Cerebellar cortex (tissue), 1 donor: ENCODE measurements at regions not wholly inside any gene's neighbourhood (a gene's known extent, or its start where the extent isn't known, plus 50 kb on each side); places are given as distances from the start of the nearest gene placed in this dataset.

Experiments
- DNase-seq: peaks from one replicate; pipeline ENCODE4 v3.0.0-alpha.2; 2015; ENCODE audit warnings: low spot score

DNA sequence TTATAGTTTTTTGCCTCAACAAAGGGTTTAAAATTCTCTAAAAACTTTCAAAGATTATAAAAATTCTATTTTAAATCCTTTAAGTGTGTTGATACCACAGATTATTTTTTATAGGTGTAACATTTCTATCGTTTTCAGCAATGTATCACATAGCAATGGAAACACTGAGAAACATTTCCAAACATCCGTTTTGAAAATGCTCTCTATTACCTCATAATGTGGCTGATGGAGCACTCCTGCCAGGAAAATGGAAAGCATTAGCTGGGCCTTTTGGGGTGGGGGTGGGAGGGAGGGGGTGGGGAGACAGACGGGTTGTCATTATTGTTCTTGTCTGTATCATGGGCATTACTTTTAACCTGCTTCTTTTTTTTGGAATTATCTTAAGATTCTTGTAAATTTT is 516.5 kb downstream of the ACTL7B start:
- DNase-seq, result no peak

DNA sequence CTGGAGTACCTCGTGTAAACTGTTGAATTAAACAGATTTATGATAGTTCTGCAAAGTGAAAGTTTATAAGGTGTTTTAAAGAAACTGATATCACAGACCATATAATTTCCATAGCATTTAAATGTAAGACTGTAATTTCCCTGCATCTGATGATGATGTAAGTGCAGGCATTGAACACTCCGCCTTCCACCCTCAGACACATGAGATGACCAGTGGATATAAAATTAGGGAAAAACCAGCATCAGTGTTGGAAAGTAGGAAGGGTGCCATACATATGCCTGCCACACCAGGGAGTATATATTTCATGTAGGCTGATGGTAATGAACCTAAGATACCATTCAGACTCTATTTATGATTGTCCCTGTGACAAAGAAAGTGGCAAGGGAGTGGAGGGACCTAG is 519.2 kb downstream of the ACTL7B start:
- DNase-seq, result no peak

DNA sequence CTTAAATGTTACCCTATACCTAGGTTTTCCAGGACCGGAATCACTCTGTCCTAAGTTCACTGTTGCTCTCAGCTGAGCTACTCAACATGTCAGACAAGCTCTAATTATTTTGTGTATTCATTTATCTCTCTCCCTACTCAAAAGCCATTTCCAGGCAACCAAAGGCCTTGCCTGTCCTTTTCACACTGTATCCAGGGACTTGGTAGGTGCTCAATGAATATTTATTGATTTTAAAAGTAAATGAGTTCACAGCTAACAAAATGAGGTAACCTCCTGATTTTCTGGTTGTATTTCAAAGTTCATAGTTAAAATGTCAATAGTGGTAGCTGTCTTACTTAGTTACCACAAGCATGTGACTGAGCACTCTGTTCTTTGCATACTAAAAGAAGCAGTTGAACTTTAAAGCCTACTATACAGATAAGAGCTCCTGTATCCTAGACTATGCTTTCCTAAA is 522.2 kb downstream of the ACTL7B start:
- DNase-seq, result no peak

DNA sequence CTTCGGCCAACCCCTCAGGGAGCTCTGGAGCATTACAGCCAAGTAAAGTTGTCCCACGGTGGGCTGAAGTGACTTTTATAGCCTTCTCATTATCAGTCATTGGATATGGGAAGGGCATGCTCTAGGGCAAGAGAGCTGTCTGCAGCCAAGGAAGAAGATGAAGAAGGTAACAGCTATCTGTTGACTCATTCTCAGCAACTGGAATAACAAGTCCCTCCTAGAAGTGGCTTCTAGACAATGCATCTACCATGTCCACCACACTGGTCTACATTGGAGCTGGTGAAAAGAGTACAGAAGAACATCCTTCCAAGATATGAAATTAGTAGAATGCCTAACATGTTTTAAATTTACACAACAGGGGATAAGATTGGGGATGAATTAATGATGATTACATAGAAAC is 524.2 kb downstream of the ACTL7B start:
- no peak for DNase-seq

DNA sequence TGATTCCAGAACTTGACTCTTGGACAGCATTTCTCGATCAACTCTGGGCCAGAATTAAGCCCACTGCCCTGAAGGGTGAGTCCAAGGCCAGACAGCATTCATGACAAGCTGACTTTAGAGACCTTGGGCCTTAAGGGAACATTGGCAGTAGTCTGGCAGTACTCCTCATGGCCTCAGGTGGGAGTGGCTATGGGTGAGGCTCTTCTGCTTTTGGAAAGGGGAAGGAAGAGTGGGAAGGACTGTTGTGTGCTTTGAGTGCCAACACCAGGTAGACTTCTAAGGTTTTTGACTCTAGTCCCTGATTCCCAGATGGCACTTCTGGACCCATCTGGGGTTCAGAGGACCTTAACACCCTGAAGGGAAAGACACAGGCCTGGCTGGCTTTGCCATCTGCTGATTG is 530.4 kb downstream of the ACTL7B start:
- no peak for DNase-seq

DNA sequence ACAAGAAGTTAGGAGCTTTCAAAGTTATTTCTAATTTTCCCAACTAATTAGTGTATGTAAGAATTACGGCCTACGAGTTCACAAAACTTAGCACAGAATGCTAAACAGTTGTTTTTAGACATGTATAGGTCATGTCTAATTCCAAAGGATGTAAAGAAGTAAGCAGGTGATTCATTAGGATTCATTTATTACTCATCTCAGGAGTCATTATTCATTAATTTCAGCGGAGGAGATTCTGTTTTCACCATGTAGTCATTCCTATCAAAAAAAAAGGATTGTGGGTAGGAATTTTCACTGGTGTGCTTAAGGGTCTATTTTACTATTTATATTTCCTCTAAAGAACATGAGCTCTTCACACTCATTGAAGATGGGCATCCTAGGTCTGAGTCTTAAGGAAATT is 532.2 kb downstream of the ACTL7B start:
- no peak for DNase-seq

DNA sequence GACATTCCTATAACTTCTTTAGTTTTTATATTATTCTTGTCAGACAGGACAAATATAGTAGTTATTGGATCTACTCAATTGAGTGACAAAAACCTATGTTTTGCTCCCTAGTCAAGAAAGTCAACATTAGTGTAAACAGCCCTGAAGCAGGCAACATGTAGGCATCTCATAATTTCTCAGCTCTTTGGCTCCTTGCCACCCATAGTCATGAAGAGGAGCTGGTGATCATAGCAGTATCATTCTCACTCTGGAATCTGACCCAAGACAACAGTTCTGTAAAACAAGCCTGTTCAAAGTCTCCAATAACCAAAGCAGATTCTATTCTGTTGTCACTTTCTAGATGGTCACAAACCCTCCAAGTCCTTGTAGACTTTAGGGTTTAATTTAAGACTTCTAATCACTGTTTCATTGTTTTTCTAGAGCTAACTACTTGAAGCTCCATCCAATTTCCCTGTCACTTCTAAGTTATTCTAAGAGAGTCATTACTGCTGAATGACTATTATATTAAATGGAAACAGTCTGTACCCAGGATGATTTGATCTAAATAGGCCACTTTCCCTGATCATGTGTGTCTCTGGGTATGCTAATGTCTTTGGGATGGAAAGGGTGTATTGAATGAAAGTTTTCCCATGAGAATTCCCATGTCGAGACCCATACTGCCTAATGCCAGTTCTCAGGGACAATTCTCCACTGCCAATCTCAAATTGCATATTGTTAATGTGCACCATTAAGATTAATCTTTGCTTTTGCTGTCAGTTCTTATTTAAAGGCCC is 533.3 kb downstream of the ACTL7B start:
- no peak for DNase-seq

DNA sequence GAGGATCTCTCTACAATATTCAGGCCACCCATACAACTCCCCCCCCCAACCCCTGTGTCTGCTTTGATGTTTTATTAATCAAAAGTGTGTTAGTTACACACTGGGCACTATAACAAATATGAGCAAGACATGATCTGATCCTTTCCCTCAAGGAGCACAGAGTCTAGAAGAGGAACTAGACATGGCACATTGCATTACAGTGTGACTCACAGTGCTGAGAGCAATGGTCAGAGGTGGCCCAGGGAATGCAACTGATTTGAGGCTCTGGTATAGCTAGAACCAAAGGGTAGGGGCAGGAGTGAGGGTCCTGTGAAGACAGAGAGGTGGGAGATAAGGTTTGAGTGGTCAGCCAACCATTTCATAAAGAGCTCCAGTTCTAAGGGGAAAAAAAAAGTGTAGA is 539.2 kb downstream of the ACTL7B start:
- DNase-seq, result no peak

DNA sequence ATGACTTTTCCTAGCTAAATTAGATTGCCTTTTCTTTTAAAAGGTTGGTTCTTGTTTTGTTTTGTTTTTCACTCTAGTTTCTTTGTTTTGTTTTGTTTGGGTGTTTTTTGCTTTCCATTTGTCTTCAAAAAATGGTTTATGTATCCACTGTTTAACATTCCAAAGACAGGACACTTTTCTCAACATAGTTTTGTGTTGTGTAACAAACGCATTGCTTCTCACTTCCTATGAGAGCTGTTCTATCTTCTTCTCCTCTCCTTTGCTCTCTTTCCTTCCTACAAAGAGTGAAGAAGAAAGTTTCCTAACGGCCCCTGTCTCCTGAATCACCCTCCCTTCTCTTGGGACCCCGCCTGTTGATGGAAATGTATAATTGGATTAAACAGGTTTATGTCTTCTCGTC is 539.7 kb downstream of the ACTL7B start:
- no peak for DNase-seq

DNA sequence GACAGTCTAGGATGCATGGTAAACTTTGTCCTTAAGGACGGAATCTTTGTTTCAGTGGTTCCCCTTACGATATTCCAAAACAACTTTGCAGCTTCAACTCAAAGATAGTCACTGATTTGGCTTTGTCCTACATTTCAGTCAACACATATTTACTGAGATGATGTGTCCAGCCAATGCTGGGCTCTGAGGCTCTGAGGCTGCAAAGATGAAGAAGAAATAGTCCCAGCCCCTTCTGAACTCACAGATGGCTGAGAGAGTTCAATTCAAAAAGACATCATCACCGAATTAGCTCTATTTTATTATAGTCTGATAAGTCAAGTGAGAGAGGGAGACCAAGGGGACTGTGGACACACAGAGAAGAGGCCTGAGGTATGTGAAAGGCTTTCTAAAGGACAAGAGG is 544.0 kb downstream of the ACTL7B start:
- no peak for DNase-seq

DNA sequence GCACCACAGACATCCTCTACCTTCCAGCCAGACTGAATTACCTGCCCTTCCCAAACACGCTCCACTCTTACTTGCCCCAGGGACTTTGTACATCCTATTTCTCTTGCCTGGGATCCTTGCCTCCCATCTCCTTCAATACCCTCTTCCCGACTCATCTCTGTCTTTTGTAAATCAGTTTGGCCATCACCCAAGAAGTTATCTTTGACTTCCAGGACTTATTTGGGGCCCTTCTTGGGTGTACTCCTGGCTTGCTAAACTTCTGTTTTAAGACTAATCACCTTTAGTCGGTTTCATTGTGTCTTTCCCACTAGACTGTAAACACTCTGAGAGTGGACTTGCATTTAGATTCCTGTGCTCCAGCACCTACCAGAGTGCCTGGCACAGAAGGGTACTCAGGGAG is 545.6 kb downstream of the ACTL7B start:
- DNase-seq, result no peak

DNA sequence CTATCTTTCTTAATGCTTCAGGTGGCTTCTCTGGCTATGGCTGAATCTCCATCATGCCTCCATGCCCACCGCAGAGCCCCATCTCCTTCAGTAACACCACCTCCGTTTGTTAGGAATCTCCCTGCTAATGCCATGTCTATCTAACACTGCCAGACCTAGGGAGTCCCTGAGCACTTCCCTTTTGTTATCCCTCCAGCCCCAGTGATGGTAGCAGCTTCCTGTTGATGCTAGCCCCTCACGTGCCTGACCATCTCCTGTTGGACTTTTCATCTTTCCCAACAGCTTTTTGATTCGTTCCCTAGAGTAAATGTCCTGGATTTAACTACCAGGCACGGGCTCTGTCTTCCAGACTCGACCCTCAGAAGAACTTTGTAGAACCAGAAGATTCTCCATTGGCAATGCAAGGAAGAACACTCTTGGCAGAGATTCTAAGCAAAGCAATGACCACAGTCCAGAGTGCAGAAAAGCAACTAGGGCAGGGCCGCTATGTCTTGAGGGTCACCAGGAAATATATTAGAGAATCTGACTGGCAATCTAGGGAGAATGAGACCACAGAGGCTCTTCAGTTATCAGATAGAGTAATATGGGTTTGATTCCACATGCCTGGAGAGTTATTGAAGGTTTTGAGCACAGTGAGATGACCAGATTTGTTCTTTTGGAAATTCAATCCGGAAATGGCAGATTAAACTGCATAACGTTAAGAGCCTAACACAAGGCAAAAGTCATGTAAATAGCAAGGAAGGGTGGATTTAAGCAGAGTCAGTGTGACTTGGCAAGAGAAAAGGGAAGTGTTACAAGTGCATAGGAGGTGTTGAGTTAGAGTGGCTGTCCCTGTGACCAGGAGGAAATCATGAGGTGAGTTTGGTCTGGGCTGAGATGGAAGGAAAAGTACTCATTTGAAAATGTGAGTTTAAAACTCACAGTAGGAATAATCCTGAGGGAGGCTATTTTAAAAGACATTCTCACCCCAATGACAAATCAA is 555.2 kb downstream of the ACTL7B start:
- DNase-seq, result no peak

DNA sequence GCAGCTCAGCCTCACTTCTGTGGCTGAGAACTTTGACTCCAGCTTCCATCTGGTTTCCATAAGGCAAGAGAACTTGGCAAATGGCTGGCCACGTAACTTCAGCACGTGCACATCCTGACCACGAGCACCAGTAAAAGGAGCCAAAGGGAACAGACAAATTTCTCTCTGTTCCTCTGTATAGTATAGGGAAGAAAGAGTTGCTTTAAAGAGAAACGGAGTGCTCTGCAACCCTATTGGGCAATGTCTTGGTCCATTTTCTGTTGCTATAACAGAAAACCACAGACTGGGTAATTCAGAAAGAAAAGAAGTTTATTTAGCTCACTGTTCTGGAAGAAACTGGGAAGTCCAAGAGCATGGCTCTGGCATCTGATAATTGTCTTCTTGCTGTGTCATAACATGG is 558.7 kb downstream of the ACTL7B start:
- DNase-seq, result no peak

DNA sequence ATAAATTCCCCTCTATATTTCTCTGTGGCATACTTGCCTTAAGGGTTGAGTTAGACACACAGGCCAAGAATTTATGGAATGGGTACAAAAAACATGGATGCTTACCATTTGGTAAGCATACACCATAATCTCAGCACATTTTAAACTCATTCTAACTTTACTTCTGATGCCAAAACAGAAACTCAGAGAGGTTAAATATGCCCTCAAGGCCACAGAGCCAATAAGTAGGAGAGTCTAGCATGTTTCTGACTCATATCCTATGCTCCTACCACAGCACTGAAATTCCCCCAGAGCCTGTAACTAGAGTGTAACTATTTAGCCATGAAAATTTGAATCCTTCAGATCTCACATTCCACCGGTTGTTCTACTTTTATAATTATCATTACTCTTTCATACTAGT is 559.7 kb downstream of the ACTL7B start:
- DNase-seq, result no peak

DNA sequence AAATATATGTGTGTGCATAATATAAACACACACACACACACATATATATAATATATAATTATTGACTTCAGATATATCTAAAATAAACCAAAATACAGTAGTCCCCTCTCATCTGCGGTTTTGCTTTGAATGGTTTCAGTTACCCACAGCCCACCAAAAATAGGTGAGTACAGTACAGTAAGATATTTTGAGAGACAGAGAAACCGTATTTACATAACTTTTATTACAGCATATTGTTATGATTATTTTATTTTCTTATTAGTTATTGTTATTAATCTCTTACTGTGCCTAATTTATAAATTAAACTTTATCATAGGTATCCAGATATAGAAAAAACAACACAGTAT is 564.2 kb downstream of the ACTL7B start:
- no peak for DNase-seq

DNA sequence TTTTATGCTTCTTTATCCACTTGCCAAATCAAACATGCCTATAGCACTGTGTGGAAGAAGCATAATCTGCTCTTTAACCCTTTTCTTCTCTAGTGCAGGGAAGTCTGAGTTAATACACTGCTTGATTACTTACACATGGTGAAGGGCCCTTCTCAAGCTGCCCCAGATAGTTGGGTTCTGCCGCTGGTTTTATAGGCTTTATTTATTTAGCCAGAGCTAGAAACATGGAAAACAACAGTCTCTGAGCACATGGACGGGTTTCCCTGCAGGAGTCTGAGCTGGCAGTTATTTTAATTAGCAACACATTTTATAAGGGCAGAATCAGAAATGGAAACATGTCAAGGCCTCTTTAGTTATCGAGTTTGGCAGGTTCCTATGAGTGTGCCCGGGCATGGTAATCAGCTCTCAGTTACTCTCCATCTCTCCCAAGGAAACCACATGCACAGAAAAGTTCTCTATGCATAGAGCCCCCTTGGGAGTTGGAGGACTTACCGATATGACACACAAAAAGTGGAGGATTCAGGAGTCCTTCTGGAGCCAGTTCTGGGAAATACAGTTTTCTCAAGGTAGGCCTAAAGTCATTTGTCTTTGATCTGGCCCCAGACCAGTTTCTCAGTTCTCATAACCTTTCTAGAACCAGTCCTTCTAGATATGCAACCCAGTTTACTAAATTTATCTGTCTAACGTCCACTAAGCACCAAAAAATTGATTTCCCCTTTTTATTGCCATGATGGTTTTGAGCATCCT is 564.8 kb downstream of the ACTL7B start:
- DNase-seq, result no peak

DNA sequence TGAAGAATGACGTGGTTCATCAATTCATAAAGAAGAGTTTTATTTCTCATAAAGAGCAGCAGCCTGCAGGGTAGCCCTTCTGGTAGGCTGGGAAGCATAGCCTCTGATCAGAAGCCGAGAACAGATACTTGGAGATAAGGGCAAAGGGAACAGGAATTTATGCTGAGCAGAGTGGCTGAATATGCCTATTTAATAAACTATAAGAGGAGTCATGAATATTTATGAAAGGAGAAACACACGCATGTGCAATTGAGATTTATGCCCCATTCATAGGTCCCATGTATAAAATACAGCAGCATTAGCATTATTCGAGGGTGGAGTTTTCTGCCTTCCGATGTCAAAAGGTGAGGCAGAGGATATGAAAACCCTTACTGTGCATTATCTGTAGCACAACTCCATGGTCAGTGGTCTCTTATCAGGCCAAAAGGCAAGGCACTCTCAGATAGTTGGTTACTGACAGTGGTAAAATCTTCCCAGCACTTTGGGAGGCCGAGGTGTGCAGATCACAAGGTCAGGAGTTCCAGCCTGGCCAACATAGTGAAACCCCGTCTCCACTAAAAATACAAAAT is 569.1 kb downstream of the ACTL7B start:
- no peak for DNase-seq

DNA sequence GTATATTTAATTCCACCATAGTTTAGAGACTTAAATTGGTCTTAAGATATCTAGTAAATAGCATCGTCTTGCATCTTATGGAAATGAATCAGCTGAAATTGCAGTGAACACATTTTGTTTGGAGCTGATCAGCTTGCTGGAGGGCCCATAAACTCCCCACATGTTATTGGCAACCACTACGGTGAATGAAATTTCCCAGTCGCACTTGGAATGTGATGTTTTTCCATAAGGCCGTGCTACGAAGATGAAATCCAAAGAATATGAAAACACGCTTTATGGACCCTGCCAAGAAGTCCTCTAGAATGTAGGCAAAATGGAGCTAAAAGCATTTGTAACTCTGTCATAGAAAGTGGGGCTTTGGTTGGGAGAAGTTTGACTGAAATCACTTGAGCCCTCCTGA is 572.1 kb downstream of the ACTL7B start:
- DNase-seq, result no peak

DNA sequence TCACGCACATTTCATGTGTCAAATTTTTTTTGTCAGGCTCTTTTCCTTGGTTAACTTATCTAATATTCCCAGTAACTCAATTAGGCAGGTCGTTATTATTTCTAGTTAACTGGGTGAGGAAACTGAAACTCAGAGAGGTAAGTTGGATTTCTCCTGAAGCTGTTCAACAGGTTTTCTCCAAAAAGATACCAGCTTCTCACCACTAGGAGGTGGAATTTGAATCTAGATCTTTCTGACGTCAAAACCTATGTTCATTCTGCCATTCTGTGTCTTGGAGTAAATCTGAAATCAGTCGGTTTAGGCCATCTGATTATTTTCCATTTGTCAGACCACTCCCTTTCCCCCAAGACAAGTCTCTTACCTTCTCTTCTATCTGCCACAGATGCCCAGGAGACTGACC is 572.9 kb downstream of the ACTL7B start:
- DNase-seq, result no peak

DNA sequence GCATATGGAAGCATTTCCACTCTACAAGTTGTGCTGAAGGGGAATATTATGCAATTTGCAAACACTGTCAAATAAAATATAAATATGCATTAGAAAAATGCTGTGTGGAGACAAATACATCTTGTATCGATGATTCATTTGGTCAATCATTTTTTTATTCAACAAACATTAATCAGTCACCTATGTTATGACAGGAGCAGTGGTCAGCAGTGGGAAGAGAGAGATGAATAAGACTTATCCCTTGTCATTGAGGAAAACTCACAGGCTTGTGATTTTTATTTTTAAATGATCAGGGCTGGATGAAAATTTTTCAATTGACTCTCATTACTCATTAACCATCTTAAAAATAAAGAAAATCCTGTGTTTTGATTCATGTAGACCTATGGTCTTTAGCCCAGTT is 574.1 kb downstream of the ACTL7B start:
- DNase-seq, result no peak

DNA sequence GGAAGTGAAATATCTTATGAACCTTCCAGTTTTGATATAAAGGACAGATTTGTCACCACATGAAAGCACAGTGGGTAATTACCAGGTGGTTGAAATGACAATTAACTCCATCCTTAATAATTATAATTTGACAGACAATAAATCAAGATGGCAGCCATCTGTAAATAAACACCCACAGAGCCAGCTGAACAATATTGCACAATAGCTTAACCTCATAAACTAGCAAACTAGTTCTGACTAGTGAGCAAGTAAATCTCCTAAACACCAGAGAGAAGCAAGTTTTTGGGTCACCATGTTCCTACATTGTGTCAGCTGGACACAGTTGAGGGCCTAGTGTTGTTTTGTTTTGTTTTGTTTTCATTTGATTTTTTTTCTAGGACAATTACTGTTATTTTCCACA is 577.4 kb downstream of the ACTL7B start:
- no peak for DNase-seq

DNA sequence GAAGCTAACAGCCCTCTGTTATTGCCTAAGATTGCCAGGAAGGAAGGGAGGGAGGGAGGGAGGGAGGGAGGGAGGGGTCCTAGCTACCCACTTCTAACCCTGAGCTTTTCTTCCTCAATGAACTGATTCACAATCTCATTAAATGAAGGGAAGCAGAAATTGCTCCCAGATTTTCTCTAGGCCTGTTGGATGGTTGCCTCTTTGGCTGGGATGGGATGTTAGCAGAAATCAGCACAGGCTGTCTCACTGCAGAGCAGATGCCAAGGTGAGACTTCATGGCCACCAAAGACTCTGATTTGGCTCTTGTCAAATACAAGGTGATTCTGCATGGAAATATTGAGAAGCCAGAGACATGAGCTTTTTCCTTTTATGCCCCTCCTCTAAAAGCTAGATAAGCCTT is 578.6 kb downstream of the ACTL7B start:
- DNase-seq, result peak; percentile 30
